ENCODE measurements at regions not wholly inside any gene's neighbourhood (a gene's known extent, or its start where the extent isn't known, plus 50 kb on each side); places are given as distances from the start of the nearest gene placed in this dataset.

DNA sequence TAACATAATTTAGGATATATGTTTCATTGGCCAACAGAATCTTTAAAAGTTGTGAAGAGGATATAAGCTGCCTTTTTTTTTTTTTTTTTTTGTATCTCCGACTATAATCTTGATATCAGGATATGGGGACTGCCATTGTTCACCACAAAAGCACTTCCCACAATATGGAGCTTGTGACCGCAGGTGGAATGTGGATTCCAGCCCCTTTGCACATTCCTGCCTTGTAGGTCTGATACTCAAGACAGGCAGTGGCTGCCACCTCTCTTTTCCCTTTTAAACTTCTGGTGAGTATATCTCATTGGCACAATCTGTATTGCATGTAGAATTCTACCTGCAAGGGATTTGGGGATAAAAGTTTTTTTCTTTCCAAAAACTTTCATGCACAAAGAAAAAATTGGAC, 272.7 kb upstream of the VWC2 start:
- TF ChIP-seq, protein P1, sequence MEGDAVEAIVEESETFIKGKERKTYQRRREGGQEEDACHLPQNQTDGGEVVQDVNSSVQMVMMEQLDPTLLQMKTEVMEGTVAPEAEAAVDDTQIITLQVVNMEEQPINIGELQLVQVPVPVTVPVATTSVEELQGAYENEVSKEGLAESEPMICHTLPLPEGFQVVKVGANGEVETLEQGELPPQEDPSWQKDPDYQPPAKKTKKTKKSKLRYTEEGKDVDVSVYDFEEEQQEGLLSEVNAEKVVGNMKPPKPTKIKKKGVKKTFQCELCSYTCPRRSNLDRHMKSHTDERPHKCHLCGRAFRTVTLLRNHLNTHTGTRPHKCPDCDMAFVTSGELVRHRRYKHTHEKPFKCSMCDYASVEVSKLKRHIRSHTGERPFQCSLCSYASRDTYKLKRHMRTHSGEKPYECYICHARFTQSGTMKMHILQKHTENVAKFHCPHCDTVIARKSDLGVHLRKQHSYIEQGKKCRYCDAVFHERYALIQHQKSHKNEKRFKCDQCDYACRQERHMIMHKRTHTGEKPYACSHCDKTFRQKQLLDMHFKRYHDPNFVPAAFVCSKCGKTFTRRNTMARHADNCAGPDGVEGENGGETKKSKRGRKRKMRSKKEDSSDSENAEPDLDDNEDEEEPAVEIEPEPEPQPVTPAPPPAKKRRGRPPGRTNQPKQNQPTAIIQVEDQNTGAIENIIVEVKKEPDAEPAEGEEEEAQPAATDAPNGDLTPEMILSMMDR (IDR thresholded peaks at IDR 0.05), result no peak
- no peak for TF ChIP-seq POLR2A (IDR thresholded peaks at IDR 0.05)

All from heart left ventricle (tissue), 13 donors.